Esophagus squamous epithelium (tissue), 5 donors: ENCODE measurements at regions not wholly inside any gene's neighbourhood (a gene's known extent, or its start where the extent isn't known, plus 50 kb on each side); places are given as distances from the start of the nearest gene placed in this dataset.

Experiments used
- DNase-seq: peaks from one replicate; lab custom pipeline; 2025; lab: John Stamatoyannopoulos, UW
- H3K27ac ChIP-seq, 4 donors: fragments of 200-600 bp; sonication (generic); one replicate each; pipeline ENCODE4 v1.5.1; 2016 to 2019; ENCODE audit warnings: mild to moderate bottlenecking in 1 of 4
- H3K27me3 ChIP-seq, 4 donors: fragments of 200-600 bp; sonication (generic); 1 replicate in 3 of 4; 2 replicates in 1 of 4; pipeline versions ENCODE4 v1.5.1 to v1.6.0; 2017 to 2021; ENCODE audit warnings: antibody characterized with exemption in 1 of 4
- H3K36me3 ChIP-seq, 3 donors: fragments of 200-600 bp; sonication (generic); one replicate each; pipeline ENCODE4 v1.5.1; 2016 to 2019
- H3K4me1 ChIP-seq, 3 donors: fragments of 200-600 bp; sonication (generic); one replicate each; pipeline ENCODE4 v1.5.1; 2017 to 2019
- H3K4me3 ChIP-seq, 4 donors: fragments of 200-600 bp; sonication (generic); 1 replicate in 3 of 4; 2 replicates in 1 of 4; pipeline ENCODE4 v1.5.1; 2016 to 2019; ENCODE audit warnings: mild to moderate bottlenecking in 2 of 4, moderate library complexity in 1 of 4
- H3K9me3 ChIP-seq, 3 donors: fragments of 200-600 bp; sonication (generic); one replicate each; pipeline ENCODE4 v1.5.1; 2016 to 2019
- CTCF ChIP-seq, 6 experiments: fragments of 450-650 bp in 4 of 6; fragments of 200-600 bp in 2 of 6; sonication (generic) in 2 of 6; IDR thresholded peaks; one replicate each; pipeline ENCODE4 v1.5.1; 2016 to 2019; ENCODE audit warnings: antibody characterized with exemption in 6 of 6, mild to moderate bottlenecking in 4 of 6, moderate library complexity in 4 of 6
- POLR2A ChIP-seq, 4 donors: fragments of 450-650 bp; IDR thresholded peaks; one replicate each; pipeline ENCODE4 v1.6.1; 2017; ENCODE audit warnings: antibody characterized with exemption in 4 of 4, mild to moderate bottlenecking in 4 of 4, moderate library complexity in 3 of 4
- WGBS, 2 donors: methylation state at CpG; one replicate each; pipeline ENCODE4 v1.1.5; 2018; 5-methylcytosine and 5-hydroxymethylcytosine counted together
- intact Hi-C: fragments of 100-400 bp; cut with DNase I; formaldehyde crosslinking; loops from one replicate; pipeline ENCODE4 v1.15.0; 2022
- donor health status: DM: yes; HTN: yes; CAD: no.

- DNase-seq, result no peak
- H3K36me3 ChIP-seq, result no peaks in the 10 kb centered on the region
- intact Hi-C loops, result no loop called here
- TF ChIP-seq POLR2A (IDR thresholded peaks at IDR 0.05) (no peak), CTCF (IDR thresholded peaks at IDR 0.05) (no peak)
- no peaks in the 10 kb centered on the region for H3K9me3 ChIP-seq
- no peak overlapping the region for H3K27ac ChIP-seq
- 30 to 36% methylated on average over 5 of the region's 5 CpGs for WGBS, 2 donors
- no peak overlapping the region for H3K4me3 ChIP-seq
- no peaks in the 10 kb centered on the region for H3K27me3 ChIP-seq
- H3K4me1 ChIP-seq, result no peaks in the 10 kb centered on the region
Observed at GRCh38 chr2:129469871-129470270, 509.6 kb upstream of the RAB6C start.

- Histone ChIP-seq H3K4me3 (no peak overlapping the region), H3K9me3 (no peaks in the 10 kb centered on the region), H3K27ac (no peak overlapping the region), H3K36me3 (no peaks in the 10 kb centered on the region), H3K27me3 (peaks cover 0 to 5% (median 0%) of the 10 kb centered on the region in 4 donors), H3K4me1 (no peaks in the 10 kb centered on the region)
- 66 to 77% methylated on average over 3 of the region's 3 CpGs for WGBS, 2 donors
- no peak for DNase-seq
- intact Hi-C loops, result no loop called here
- TF ChIP-seq CTCF (IDR thresholded peaks at IDR 0.05), result no peak
- TF ChIP-seq POLR2A (IDR thresholded peaks at IDR 0.05), result no peak
Observed at GRCh38 chr2:129478902-129479517, 500.5 kb upstream of the RAB6C start.

- Histone ChIP-seq H3K27me3 (peaks cover 0 to 5% (median 0%) of the 10 kb centered on the region in 4 donors), H3K4me1 (no peaks in the 10 kb centered on the region), H3K4me3 (no peak overlapping the region), H3K27ac (no peak overlapping the region), H3K36me3 (no peaks in the 10 kb centered on the region), H3K9me3 (no peaks in the 10 kb centered on the region)
- intact Hi-C loops, result no loop called here
- no peak for DNase-seq
- 67 to 84% methylated on average over 7 of the region's 7 CpGs for WGBS, 2 donors
- TF ChIP-seq CTCF (IDR thresholded peaks at IDR 0.05), result no peak
- no peak for TF ChIP-seq POLR2A (IDR thresholded peaks at IDR 0.05)
Observed at GRCh38 chr2:129479892-129480291, 499.6 kb upstream of the RAB6C start.

GRCh38 chr2:129480790-129481189 is 498.7 kb upstream of the RAB6C start:
- peaks cover 0 to 5% (median 0%) of the 10 kb centered on the region in 4 donors for H3K27me3 ChIP-seq
- H3K9me3 ChIP-seq, result no peaks in the 10 kb centered on the region
- H3K4me3 ChIP-seq, result no peak overlapping the region
- TF ChIP-seq POLR2A (IDR thresholded peaks at IDR 0.05), result no peak
- no peak for TF ChIP-seq CTCF (IDR thresholded peaks at IDR 0.05)
- H3K4me1 ChIP-seq, result no peaks in the 10 kb centered on the region
- no peak for DNase-seq
- 74 to 75% methylated on average over 3 of the region's 3 CpGs for WGBS, 2 donors
- intact Hi-C loops, result no loop called here
- no peaks in the 10 kb centered on the region for H3K36me3 ChIP-seq
- no peak overlapping the region for H3K27ac ChIP-seq

- TF ChIP-seq POLR2A (IDR thresholded peaks at IDR 0.05) (no peak), CTCF (IDR thresholded peaks at IDR 0.05) (no peak)
- 66 to 75% methylated on average over 3 to 7 of the region's 7 CpGs for WGBS, 2 donors
- Histone ChIP-seq H3K27ac (no peak overlapping the region), H3K9me3 (no peaks in the 10 kb centered on the region), H3K4me3 (no peak overlapping the region), H3K36me3 (no peaks in the 10 kb centered on the region), H3K27me3 (peaks cover 0 to 5% (median 0%) of the 10 kb centered on the region in 4 donors), H3K4me1 (no peaks in the 10 kb centered on the region)
- no peak for DNase-seq
- intact Hi-C loops, result no loop called here
Observed at GRCh38 chr2:129481306-129482219, 497.9 kb upstream of the RAB6C start.
